ENCODE measurements at regions not wholly inside any gene's neighbourhood (a gene's known extent, or its start where the extent isn't known, plus 50 kb on each side); places are given as distances from the start of the nearest gene placed in this dataset.
"Not testable (repeated sequence)": the region's sequence is repeated elsewhere in the genome, so short reads cannot be mapped to it uniquely, and the experiment has no call there.

DNA sequence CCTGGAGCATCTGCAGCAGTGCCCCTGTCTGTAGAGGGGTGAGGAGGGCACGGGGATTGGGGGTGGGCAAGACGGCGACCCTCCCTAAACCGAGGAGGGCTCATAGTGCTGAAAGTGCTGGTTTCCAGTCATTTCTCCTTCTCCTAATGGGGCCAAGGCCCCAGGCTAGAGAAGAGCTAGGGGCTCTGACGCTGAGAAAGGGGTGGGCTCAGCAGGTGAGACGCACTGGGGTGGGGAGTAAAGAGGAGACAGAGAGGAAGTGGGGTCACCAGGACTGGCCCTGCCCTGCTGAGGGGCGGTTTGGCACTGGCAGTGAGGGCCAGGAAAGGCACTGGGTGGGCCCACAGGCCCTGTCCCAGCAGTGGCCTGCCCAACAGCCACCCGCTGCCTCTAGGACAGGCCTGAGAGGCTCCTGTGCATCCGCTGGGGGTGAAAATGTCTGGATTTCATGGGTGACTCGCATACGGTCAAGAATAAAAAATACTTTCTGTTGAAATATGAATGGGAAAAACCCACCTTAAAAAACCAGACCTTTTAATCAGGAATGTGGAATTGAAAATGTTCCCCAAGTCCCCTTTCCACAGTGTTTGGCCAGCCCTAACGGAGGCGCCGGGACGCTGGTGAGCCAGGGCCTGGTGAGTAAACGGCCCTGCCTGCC, 122.4 kb upstream of the SMURF2 start:
- no peak for DNase-seq (ENCODE audit: low spot score)

DNA sequence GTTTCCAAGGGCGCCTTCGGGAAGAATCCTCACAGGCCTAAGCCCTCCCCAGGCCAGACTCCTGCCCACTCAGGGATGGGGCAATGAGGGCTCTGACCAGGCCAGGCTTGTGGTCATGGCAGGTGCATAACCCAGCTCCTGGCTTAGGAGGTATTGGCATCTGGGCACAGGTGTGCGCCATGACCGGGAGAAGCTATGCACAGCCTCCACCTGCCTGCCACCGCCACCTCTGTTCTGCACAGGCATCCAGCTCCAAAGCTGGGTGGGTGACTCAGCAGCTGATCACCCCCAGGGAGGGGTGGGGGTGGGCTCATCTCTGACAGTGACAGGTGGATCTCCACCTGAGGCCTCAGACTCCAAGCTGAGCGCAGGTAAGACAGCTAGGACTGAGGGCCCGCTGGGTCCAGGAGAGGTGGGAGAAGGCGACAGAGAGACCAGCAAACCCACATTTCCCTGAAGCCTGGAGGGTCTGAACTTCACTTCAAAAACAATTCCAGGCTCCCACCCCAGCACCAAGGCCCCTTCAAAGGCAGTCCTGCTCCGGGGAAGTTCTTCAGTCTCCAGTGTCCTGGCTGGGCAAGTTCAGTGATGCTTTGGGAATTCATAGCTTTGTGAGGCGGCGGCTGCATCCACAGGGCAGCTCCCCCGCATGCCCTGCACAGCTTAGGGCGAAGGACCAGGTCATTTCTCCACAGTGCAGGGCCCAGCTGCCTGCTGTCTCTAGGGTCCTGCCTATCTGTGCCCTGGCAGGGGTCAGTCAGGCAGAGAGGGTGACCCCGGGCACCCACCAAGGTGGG, 121.6 kb upstream of the SMURF2 start:
- no peak for DNase-seq (ENCODE audit: low spot score)

DNA sequence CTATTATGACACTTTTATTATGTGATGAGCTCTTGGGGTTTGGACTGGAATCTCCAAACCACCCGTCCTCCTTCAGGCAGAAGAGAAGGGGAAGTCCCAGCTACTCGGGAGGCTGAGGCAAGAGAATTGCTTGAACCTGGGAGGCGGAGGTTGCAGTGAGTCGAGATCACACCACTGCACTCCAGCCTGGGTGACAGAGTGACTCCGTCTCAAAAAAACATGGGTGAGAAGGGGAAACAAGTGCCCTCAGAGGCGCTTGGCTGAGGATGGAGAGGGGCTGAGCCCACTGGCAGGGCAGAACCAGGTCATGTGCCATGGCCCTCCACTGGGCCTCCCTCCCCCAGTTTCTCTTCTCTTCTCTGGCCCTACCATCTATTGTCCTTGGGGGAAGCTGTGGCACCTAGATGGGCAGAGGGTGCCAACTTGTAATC, 120.9 kb upstream of the SMURF2 start:
- no peak for DNase-seq (ENCODE audit: low spot score)

DNA sequence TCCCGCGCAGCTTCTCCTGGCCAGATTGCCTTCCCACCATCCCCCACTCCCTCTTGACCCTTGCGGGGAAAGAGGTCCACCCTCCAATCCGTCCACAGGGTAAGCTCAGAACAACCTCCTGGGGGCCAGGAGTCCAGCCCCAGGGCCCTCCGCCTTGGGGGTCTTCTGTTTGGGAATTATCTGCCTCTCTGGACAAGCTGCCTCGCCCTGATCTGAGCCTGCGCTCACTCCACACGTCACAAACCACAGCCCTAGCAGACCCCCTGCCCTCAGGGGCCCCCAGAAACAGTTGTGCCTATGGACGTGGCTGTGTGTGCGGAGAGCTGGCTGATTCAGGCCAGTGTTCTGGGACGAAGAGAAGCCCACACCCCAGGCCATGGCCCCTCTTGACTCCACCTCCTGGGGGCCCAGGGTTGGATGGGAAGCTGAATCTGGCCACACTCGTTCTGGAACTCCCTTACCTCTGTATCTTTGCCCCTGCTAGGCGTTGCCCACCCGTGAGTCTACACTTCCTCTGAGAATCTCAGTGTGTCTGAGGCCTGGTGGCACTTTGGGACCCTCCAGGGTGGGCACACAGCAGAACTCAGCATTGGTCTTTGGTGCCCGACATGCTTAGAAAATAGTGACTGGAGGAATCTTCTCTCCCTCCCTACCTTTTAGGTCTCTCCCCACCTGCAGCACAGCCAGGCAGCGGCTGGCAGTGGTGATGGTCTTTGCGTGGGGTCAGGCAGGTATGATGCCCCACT, 119.9 kb upstream of the SMURF2 start:
- DNase-seq (ENCODE audit: low spot score) = no peak

DNA sequence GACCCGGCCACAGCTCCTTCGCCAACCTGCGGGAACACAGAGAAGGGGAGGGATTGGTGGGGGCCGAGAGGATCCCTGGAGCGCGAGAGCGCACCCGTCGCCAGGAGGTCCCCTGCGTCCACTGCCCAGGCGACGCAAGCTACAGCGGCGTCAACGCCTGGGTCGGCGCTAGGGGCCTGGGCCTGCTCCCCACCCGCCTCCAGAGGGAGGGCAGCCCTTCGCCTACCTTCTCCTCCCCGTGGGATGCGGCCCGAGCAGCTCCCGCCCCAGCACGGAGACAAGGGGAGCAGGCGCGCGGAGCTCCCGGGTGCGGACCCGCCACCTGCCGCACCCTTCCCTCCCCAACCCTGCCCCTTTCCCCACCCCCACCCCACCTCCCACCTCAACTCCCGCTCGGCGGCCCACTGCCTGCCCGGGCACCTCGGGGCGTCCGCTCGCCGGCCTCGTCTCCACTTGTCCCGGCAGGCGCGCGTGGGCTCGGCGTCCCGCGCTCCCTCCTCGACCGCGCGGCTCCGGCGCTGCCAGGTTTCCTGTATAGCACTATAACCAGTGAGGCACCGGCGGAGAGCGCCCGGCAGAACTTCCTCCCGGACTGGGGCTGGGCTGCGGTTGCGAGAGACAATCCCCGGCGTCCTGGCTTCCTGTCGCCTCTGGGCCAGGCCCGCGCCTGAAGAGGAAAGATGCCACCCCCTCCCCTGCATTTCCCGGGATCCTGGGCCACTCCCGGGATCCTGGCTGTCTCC, 119.1 kb upstream of the SMURF2 start:
- DNase-seq (ENCODE audit: low spot score) = no peak

DNA sequence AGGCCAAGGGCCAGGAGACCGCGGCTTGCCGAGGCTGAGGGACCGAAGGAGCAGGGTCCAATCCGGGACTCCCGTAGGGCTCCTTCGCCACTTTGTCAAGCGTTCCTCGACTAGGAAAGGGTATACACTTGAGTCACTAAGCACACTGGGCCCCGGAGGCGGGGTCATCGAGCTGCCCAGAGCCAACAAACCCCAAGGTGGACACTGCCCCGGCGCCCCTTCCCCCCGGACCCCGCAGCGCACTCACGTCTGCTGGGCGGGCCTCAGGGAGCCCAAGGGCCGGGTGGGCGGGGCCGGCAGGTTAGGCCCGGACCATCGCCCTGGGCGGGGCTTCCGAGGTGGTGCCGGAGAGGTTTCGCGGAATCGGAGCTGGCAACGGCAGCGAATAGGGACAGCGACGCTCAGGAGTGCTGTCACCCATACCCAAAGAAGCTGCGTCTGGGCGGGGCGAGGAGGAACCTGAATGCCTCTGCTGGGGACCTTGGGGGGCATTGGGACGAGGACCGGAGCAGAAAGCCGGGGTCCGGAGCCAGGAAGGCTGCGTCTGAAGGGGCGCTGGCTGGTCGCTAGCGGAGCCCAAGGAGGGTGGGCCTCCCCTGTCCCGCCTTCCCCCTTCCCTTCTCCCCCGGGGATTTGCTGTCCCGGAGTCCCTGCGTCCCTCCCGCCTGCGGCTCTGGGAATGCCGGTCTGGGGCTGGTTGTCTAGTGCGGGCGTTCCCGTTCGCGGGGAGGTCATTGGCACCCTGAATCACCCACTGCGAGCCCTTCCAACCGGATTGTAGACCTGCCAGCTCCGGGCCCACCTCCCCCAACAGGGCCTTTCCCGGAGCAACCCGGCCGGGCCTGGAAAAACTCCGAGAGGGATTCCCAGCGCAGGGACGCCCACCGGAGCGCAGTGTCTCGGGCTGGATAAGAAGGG, 118.2 kb upstream of the SMURF2 start:
- peak; percentile 65 for DNase-seq (ENCODE audit: low spot score)

DNA sequence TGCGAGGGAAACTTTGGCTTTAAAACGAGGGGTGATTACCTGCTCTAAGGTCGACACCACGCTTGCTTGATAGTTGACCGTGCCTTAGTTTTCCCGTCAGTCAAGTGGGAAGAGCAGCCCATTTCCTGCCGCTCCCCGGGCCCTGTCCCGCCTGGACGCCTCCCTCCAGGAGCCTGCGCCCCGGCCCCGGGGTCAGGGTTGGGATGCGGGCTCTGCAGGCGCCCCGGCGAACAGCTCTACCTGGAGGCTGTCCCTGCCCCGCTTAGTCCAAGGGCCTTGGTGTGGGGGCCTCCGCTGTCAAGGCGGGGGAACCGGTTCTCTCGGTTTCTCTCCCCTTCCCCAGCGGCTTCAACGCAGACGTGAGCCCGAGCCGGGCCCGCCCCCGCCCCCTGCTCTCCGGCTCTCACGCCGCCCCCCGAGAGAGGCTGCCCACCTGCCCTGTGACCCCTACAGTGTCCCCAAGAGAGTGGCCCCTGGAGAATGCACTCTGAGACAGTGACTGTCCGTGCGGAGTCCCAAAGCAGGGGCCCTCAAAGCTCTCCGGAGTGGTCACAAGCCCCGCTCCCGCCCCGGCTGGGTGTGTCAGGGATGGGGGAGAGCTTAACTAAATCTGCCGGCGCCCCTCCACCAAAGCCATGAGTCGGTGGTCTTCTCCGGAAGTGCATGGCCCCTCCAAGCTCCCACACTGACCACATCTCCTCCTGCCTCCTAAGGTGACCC, 117.4 kb upstream of the SMURF2 start:
- DNase-seq (ENCODE audit: low spot score) = no peak

DNA sequence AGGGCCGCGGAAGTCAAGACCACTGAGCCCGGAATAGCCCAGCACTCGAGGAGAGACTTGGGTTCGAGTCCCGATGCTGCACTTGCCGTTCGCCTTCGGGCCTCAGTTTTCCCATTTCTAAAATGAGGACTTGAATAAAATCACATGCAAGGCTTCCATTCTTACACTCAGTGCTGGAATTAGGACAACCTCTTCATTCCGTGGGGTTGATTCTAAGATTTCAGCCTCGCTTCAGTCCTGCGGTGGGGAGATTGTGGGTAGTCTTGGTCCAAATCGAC, 116.9 kb upstream of the SMURF2 start:
- not testable (repeated sequence) for DNase-seq (ENCODE audit: low spot score)

DNA sequence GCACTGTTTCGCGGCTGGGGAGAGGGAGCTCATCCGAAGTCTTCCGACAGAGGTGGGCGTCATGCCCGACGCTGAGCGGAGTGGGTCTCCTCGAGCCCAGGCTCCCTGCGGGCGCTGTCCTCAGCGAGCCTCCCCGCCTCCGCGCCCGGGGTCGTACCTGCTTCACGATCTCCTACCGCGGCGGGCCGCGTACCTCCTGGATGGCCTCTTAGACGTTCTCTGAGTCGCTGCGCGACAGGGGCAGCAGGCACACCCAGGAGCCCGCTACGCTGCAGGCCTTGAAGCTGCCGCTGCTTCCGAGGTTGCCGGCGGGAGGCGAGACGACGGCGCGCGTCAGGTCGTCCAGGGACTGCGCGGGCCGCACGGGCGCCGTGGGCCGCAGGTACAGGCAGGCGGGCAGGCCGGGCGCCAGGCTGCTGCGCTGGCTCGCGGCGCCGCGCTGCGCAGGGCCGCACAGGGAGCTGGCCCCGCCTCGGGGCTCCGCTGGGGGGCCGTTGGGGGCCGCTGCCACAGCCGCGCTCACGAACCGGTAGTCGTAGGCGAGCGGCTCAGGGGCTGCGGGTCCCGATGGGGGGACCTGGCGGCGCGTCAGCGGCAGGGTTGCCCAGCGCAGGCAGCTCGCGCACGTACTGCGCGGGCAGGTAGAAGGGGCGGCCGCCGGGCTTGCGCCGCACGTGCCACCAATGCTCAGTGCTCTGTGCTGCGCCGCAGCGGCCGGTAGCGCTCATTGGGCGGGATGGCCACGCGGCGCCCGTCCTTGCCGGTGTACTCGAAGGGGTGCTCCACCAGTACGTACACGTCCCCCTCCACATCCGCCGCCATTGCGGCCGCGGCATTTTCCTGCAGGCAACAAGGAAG, 116.4 kb upstream of the SMURF2 start:
- peak; percentile 51 for DNase-seq (ENCODE audit: low spot score)

DNA sequence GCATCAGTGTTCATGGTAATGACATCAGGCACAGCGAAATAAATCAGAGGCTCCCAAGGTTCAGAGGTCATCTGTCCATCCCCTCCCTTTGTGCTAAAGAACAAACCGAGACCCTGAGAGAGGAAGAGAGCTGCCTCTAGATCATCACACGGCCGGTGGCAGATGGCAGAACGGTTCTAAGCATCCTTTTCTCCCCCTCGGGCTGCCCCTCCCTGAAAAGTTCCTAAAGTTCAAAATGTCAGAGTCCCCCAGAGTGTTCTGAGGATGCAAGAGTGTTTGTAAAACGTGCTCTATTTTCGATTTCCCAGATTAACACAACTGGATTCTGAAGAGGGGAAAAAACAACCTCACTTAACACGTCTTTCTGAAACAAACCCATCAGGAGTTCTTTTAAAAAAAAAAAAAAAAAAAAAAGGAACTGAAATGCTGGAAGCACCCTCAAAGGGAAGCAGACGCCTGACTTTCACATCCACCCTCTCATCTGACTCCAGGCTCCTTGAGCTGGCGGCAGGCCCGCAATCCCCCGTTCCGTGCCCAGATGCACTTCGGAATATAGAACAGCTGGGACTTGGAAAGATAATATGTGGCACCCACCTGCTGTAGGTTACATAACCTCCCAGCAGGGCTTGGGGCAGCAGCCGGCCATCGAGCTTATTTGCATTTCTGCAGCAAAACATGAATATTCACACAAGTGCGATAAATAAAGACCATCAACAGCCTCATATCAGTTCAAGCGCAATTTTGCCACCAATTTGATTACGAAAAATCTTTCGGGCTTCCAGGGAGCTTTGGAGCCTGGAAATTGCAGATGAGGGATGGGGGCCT, 115.5 kb upstream of the SMURF2 start:
- no peak for DNase-seq (ENCODE audit: low spot score)

DNA sequence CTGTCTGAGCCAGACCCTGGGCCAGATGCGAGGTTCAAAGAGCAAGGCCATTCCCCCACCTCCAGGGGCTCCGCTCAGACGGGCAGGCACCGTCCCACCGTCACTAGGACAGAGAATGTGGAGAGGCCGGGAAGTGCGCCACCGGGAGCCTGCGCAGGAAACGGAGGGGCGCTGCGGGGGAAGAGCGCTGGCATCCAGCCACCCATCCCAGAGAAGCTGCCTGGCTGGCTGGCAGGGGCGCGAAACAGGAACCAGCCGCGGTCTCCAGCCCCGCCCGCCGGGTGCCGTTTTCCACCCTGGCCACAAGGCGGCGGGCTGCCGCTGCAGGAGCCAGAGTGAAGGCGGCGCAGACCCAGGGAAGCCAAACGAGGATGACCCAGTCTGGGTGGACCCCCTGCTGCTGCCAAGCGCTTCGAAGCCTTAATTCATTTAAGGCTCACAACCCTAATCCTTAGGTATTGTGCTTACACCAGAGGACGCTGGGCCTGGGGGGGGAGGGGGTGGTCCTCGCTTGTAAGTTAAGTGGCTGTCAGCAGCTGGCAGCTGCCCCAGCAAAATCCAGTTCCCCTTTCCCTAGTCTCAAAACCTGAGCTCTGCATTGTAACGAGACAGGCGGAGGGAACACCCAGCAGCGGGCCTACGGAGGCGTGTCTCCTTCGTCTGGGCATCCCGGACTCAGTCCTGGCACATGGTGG, 114.8 kb upstream of the SMURF2 start:
- DNase-seq (ENCODE audit: low spot score) = peak; percentile 87

DNA sequence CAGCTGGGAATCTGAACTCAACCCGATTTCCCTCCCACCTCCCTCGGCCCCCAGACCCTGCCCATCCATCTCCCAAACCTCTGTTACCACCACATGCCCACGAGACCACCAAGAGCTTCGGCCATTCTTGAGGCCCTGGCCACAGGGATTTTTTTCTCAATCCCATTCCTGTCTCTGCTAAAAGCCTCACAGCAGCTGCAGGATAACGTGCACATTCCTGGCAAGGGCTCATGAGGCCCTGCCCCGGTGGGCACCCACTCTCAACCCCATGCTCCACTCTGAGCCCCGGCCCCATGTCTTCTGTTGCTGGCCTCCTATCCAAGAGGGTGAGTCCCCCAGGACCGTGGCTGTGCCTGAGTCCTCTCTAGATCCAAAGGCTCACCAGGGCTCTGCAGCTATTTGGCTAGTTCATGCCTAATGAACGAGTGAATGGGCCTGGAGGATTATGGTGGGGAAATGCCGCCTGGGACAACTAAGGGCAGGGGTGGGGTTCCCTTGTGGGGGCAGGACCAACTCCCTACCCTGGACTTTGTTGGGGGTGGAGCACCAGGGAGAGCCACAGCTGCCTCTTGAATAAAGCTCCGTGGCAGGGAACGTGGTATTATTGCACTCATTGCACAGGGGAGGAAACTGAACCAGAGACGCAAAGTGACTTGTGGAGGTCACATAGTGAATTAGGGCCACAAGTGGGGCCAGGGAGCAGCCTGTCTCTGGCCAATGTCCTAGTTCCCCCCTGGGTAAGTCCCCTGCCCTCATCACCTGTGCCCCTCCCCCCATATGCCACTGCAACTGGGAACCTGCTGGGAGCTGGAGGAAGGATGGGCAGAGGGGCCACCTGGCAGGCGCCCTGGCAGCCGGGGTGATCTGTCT, 113.8 kb upstream of the SMURF2 start:
- no peak for DNase-seq (ENCODE audit: low spot score)

DNA sequence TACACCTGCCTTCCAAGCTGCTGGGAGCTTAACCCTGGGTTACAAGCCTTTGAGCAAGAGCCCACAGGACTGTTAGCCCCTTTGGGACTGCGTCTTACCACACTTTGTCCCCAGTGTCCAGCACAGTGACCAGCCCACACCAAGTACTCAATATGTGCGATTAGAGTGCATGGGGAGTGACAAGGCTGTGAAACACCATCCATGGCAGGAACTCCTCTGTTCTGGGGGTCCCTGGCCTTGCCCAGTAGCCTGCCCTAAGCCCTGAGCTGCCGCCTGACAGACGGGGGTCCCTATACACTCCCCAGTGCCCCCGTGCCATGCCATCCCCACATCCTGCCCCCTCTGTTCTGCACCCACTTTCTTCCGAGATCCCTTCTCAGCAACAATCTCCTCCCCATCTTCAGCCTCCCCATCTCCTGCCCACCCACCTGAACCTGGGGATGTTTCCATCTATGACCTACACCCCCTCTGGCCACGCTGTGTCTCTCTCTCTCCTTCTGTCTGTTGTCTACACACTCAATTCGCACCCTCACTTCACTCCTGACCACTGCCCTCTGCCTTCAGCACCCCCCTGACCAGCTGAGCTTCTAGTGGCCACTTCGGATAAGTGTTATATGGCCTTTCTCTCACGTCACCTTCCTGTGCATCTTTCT, 112.9 kb upstream of the SMURF2 start:
- DNase-seq (ENCODE audit: low spot score) = no peak

DNA sequence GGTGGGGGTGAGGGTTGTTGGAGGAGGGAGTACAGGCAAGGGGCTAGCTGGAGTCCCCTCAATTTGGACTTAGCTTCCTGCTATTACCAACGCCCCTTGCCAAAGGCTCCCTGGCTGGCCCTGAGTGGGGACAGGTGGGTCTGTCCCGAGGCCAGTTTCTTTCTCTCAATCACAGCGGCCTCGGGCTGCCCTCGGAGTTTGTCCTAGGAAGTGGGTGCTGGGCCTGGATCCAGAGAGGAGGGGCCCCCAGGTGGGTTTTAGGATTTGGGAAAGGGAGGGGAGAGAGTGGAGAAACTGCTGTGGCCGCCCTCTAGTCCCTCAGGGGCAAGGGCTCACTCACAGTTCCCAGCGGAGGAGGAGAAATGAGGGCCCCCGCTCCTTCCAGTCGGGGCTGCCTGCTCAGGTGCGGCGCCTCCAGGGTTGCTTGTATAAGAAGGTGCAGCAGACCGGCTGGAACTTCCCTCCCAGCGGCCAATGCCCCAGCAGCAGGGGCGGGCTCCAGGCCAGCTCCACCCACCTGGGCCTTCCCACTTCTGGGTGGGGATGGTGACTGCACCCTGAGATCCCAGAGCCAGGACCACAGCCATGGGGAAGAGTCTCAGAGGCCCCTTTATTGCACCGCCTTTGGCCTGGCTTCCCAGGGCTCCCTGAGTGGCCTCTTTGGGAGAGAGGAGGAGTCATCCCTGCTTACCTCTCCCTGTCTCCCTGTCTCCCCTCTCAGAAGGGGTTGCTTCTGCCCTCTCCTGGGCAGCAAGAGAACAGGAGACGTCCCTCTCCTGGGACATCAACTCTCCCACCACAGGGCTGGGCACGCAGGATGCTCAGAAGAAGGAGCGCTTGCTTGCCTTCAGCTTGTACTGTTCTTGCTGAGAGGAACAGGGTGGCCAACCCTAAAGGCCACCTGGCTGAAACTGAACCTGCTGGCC, 112.0 kb upstream of the SMURF2 start:
- DNase-seq (ENCODE audit: low spot score) = peak; percentile 78

DNA sequence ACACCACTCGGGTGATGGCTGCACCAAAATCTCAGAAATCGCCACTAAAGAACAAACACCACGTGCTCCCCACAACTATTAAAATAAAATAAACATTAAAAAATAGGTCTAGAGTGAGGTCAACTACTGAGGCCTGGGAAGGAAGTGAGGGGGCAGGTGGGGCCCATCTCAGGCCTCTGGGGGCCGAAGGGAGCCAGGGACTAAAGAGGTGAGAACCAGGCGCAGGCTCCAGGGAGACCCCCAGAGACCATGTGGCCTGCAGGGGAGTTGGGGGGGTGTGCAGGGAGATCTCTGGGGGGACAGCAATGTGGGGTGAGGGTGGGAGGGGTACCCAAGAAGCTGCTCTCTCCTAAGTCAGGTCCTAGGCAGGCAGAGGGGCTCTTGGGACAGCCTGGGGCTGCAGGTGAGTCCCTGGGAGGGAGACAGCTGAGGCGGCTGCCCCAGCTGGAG, 111.3 kb upstream of the SMURF2 start:
- no peak for DNase-seq (ENCODE audit: low spot score)

Measured in HuH-7.5 (cell line).